ENCODE measurements at regions not wholly inside any gene's neighbourhood (a gene's known extent, or its start where the extent isn't known, plus 50 kb on each side); places are given as distances from the start of the nearest gene placed in this dataset.

DNA sequence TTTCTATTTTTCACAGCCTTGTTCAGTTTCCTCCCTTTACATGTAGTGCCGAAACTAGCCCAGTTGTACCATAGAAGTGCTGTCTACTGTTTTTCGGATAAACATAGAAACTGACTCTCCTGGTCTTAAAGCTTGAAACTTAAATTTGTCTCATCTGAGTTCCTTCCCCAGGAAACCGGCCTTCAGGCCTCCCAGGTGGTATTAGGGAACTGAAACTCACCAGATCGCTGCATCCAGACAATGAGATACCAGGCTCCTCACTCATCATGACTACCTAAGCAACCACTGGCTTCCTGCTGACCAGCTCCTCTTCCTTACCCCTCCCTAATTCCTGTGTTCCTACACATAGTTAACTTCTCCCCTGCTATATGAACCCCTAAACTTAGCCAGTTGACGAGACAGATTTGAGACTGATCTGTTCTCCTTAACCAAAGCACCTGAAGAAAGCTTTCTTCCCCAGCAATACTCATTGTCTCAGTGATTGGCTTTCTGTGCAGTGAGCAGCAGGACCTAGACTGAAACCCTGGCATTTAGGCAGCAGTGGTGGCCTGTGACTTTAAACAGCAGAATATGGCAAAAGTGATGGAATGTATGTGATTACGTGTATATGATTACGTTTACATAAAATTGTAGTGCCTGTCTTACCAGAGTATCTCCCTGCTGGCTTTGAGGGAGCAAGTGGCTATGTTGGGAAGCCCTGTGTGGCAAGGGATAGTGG, 959.1 kb upstream of the LCORL start:
- TF ChIP-seq POLR2A (IDR thresholded peaks at IDR 0.05): no peak
- TF ChIP-seq, protein P1, sequence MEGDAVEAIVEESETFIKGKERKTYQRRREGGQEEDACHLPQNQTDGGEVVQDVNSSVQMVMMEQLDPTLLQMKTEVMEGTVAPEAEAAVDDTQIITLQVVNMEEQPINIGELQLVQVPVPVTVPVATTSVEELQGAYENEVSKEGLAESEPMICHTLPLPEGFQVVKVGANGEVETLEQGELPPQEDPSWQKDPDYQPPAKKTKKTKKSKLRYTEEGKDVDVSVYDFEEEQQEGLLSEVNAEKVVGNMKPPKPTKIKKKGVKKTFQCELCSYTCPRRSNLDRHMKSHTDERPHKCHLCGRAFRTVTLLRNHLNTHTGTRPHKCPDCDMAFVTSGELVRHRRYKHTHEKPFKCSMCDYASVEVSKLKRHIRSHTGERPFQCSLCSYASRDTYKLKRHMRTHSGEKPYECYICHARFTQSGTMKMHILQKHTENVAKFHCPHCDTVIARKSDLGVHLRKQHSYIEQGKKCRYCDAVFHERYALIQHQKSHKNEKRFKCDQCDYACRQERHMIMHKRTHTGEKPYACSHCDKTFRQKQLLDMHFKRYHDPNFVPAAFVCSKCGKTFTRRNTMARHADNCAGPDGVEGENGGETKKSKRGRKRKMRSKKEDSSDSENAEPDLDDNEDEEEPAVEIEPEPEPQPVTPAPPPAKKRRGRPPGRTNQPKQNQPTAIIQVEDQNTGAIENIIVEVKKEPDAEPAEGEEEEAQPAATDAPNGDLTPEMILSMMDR (IDR thresholded peaks at IDR 0.05): no peak
- TF ChIP-seq POLR2AphosphoS5 (IDR thresholded peaks at IDR 0.05): no peak
